HG02642 (cell line): ENCODE measurements at regions not wholly inside any gene's neighbourhood (a gene's known extent, or its start where the extent isn't known, plus 50 kb on each side); places are given as distances from the start of the nearest gene placed in this dataset.

Source experiments
- ATAC-seq: cut with Tn5 transposase; IDR thresholded peaks from one replicate; pipeline ENCODE4 v1.9.1; 2021; ENCODE audit warnings: mild to moderate bottlenecking; ENCODE audit not compliant: unreplicated experiment, poor library complexity

GRCh38 chr11:103530257-103530656 lies 421.0 kb downstream of the DYNC2H1 start:
- ATAC-seq: no peak

DNA sequence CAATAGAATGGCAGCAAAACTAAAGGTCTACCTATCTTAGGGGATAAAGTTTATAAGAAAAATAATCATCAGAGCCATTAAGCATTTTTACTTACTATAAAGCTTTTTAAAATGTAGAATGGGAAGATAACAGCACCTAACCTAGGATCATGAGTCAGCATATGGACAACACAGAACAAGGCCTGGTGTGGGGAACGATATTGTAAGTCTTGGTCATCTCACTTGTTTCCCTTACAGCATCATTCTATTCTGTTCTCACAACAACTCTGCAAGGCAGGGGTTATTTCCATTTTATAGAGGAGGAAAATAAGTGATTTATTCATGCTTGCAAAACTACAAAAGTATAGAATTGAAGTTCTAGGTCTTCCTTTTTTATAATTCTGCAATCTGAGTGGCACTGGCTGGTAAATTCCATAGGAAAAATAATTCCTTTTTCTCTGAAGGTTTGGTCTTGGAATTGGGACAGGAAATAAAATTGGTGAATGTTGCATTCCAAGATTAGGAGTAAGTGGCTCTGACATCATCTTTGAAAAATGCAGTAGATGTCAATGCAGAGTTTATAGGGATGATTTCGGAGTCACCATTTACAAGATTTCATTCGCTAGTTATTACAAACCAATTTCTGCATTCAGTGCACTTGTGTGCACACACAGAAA lies 423.0 kb downstream of the DYNC2H1 start:
- no peak for ATAC-seq

DNA sequence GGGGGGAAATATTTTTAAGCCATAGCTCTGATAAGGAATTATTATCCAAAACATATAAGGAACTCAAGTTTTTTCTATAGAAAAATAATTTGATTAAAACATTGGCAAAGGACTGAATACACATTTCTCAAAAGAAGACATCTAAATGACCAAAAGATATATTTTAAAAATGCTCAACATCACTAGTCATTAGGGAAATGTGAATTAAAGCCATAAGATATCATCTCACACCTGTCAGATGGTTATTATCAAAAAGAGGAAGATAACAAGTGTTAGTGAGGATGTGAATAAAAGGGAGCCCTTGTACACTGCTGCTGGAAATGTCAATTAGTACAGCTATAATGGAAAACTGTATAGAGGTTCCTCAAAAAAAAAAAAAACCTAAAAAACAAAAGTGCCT lies 425.0 kb downstream of the DYNC2H1 start:
- ATAC-seq: no peak

DNA sequence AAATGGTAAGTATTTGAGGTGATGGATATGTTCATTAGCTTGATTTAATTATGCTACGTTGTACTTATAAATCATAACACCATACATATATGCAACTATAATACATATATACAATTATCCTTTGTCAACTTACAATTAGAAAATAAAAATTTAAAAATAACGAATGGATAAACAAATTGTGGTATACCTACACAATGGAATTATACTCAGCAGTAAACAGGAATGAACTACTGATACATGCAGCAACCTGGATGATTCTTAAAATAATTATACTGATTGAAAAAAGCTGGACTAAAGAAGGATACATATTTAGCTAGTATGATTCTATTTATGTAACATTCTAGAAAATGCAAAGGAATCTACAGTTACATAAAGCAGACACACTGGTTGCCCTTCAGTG lies 425.7 kb downstream of the DYNC2H1 start:
- ATAC-seq: no peak

DNA sequence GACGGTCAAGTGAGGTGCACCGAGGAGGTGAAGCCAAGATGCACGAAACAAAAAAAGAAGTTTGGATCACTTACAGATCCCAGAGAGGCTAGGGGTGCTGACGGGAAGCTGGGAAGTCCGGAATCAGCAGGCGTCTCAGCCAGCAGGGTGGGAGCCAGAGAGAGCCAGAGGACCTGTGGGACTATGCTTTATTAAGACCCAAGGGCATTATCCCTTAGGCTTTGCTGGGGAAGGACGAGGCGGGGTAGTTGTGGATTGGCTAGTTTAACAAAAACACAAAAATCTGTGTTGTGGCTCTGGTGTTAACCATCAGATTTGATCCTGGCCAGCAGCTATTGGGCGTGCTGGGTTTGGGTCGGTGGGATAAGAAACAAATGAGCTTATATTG lies 427.1 kb downstream of the DYNC2H1 start:
- no peak for ATAC-seq

DNA sequence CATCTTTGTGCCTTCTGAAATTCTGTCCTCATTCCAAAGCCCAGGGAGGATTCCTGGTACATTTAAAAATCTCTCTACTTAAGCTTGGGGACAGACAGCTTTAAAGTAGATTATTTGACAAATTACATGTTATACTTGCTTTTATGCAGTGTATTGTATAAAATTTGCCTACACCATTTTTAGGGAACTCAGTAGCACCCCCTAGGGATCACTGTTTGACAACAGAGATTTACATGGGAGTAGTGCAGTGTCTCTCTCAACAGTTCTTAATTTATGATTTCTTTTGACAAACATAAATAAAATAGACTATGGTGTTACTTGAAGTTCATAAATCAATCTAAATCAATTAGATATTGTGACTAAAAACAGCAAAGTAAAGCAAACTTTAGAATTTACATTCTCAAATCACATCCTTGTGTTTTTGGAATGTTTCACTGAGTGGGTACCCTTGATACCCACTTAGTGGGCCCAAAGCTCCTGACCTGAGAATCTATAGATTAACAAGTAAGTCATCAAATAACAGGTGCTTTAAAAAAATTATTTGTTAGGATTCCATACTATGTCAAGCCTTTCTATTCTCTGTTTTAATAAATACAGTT lies 428.8 kb downstream of the DYNC2H1 start:
- no peak for ATAC-seq

DNA sequence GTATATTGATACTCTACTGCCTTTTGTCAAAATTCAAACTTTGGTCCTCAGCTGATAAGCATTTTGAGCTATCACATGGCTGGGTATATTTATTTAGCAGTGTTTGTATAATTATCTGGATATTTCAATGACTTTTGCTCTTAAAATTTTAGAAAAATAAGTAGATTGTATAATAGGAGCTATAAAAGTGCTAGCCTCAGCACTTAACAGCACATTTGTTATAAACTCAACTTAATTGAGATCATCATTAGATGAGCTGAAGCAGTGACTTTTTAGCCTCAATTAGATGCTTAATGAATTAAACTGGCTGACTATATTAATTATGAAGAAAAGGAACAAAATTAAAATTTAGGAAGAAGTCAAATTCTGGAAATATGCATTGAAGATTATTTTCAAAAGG lies 429.9 kb downstream of the DYNC2H1 start:
- no peak for ATAC-seq

DNA sequence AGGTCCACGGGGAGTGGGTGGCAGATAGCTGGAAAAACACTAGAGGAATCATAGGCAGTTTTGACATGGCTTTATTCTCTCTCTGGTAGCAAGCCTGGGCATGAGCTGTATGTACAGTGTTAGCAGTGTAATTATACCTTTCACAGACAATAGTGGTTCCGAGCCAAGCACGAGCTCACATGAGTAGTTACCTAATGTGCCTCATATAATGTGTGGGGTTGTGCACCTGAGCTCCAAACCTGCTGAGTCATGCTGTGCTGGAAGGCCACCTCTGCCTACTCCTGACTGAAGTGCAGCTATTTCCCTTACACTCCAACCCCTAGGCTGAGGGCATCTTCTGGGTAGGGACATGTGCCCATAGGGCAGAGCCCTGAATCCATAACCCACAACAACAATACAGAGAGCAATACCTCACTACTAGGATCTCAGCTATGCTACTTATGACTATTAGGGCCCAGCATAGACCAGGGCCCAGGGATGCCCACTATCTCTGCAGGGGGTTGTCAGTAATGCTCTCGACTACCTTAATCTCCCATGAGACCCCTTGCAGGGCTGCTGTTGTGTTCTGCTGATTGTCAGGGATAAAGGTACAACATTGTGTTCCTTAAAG lies 432.1 kb downstream of the DYNC2H1 start:
- no peak for ATAC-seq

DNA sequence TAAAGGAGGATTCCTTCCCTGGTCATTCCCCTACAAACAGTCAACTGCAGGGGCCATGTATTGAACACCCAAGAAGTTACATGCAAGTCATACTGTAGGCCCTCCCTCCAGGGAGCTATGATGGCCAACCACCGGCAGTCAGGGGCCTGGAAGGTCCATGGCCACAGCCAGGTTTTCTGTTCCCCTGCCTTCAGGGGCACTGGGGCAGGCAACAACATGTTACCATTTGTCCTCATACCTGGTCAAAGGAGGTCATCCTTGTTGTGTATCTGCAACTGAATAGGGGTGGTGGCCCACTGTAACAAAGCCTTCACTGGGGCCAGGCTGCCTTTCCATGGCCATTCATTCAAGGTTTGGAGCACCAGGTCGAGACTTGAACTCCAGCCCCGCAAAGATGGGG lies 433.6 kb downstream of the DYNC2H1 start:
- no peak for ATAC-seq

- no peak for ATAC-seq
These were observed 434.2 kb downstream of the DYNC2H1 start for GRCh38 chr11:103543456-103543855.

DNA sequence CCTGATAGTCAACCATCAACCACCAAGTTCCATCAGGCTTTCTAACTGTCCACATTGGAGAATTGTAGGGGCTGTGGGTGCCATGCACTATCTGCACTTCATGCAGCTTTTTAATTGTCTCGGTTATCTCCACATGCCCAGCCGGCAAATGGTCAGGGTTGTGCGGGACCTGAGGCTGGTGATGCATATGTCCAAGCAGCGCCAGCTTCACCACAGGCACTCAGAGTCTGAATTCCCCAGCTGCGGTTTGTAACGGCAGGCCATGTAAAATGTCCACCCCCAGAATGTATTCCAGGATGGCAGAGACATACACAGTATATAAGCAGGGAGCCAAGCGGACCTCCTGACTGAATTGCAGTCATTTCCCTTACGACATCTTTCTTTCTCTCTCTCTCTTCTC lies 435.6 kb downstream of the DYNC2H1 start:
- no peak for ATAC-seq

- no peak for ATAC-seq
These were observed 436.3 kb downstream of the DYNC2H1 start for GRCh38 chr11:103545551-103545950.

GRCh38 chr11:103546236-103546635 lies 437.0 kb downstream of the DYNC2H1 start:
- no peak for ATAC-seq

GRCh38 chr11:103547024-103547423 lies 437.8 kb downstream of the DYNC2H1 start:
- no peak for ATAC-seq

DNA sequence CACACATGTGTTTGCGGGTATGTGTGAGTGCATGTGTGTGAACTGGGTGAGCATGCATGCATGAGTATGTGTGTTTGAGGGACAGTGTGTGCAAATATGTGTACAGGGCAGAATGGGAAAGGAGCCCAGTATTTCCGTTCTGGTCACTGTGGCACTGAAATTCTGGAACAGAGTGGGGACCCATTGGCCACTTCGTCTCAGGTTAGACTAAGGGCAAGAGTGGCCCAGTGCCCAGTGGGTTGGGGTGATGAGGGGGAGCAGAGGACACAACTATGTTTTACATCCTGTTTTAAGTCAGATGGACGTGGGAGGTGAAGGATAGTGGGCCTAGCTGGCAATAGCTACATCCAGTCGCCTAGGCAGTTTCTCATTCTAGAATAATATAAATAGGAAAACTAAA lies 438.5 kb downstream of the DYNC2H1 start:
- ATAC-seq: no peak

DNA sequence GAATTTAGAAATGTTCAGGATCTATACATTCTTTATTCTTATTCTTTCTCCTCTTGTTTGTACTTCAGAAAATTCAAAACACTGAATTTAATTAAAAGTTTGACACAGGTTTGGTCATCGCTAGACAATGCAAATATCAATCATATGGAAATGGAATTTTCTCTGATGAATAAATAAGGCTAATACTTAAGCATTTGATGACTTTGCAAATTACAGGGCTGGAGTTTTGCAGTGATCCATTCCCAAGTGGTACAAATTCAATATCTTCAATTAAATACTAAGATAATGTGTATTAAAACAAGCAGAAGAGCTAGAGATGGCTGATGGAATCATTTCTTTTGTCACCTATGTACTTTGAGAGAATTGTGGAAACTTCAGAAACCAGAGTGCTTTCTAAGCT lies 439.6 kb downstream of the DYNC2H1 start:
- ATAC-seq: no peak

DNA sequence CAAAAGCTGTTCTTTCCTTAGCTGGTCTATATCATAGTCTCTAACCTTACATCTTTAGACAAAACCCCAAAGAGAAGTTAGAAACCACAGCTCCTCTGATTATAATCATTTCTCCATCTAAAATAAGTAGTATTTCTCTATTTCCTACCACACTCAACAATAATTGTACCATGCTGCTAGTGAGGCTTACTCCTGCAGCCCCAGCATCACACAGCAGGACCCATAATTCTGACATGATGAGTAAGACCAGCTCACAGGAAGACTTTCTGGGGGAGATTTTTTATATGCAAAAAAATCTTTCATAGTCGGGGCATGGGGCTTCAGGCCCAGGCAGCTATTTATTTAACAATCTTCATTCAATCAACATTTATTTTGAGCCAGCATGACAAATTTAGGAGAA lies 441.6 kb downstream of the DYNC2H1 start:
- no peak for ATAC-seq

GRCh38 chr11:103552086-103552485 lies 442.9 kb downstream of the DYNC2H1 start:
- no peak for ATAC-seq

GRCh38 chr11:103556171-103556570 lies 446.9 kb downstream of the DYNC2H1 start:
- no peak for ATAC-seq

GRCh38 chr11:103566116-103566515 lies 456.9 kb downstream of the DYNC2H1 start:
- no peak for ATAC-seq

- ATAC-seq: no peak
These were observed 454.7 kb upstream of the DDI1 start for GRCh38 chr11:103581760-103582159.

DNA sequence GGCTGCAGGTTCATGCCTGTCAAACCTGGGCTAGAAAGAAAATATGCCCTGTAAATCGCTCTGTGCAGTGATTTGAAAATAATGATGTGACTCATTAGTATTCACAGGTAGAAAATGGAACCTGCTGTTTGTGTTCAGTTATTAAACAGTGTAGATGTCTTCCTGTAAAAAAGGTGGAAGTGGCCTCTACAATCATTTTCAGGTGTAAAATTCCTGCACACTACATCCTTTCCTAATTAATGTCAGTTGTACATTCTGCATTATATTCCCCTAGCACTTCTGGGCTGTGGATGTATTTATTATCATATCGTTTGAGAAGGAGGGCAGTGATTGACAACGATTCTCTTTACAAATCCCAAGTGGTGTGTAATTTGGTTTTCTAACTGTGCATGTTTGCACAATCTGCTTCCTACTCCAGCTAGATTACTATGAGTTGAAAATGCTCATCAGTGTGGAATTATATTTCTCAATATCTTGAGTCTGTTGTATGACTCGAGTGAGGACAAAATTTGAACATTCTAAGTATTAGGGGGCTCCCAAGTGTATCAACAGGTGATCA lies 454.0 kb upstream of the DDI1 start:
- ATAC-seq: no peak
